WERI-Rb-1 (cell line): ENCODE measurements at regions not wholly inside any gene's neighbourhood (a gene's known extent, or its start where the extent isn't known, plus 50 kb on each side); places are given as distances from the start of the nearest gene placed in this dataset.

Experiments
- DNase-seq: peaks from one replicate; pipeline ENCODE4 v3.0.0-alpha.2; 2020
- H3K27ac ChIP-seq: fragments of 250-450 bp; sonication (Bioruptor Pico); 2 replicates; pipeline ENCODE4 v1.5.1; 2020; ENCODE audit warnings: mild to moderate bottlenecking, moderate library complexity
- H3K27me3 ChIP-seq: fragments of 250-450 bp; sonication (Bioruptor Pico); 2 replicates; pipeline ENCODE4 v1.5.1; 2021; ENCODE audit warnings: mild to moderate bottlenecking, low read depth, moderate library complexity; ENCODE audit not compliant: insufficient read depth, severe bottlenecking
- H3K36me3 ChIP-seq: fragments of 250-450 bp; sonication (Bioruptor Pico); 2 replicates; pipeline ENCODE4 v1.5.1; 2020; ENCODE audit warnings: mild to moderate bottlenecking, moderate library complexity
- H3K4me3 ChIP-seq: 2 replicates; pipeline ENCODE4 v1.5.1; 2011; ENCODE audit warnings: low read depth, mild to moderate bottlenecking, control low read depth, low read length
- H3K9me3 ChIP-seq: fragments of 250-450 bp; sonication (Bioruptor Pico); 2 replicates; pipeline ENCODE4 v1.5.1; 2021; ENCODE audit warnings: mild to moderate bottlenecking, moderate library complexity; ENCODE audit not compliant: severe bottlenecking
- CTCF ChIP-seq: IDR thresholded peaks from 2 replicates; pipeline ENCODE4 v1.5.1; 2011; ENCODE audit warnings: low read depth, mild to moderate bottlenecking, control low read depth, inconsistent platforms, low read length

- no peaks in the 10 kb centered on the region for H3K9me3 ChIP-seq
Observed at GRCh38 chr14:94897082-94897481, 127.2 kb upstream of the GSC start.

GRCh38 chr14:94893411-94894160 lies 123.7 kb upstream of the GSC start:
- TF ChIP-seq CTCF = no peak

More at GRCh38 chr14:94897082-94897481, 127.2 kb upstream of the GSC start:
- Histone ChIP-seq H3K27me3 (no peaks in the 10 kb centered on the region), H3K27ac (no peak overlapping the region), H3K36me3 (no peaks in the 10 kb centered on the region), H3K4me3 (no peak overlapping the region)
- no peak for DNase-seq
- no peak for TF ChIP-seq CTCF

GRCh38 chr14:94890785-94891184 lies 120.9 kb upstream of the GSC start:
- Histone ChIP-seq H3K9me3 (no peaks in the 10 kb centered on the region), H3K27me3 (no peaks in the 10 kb centered on the region), H3K36me3 (no peaks in the 10 kb centered on the region), H3K27ac (no peak overlapping the region), H3K4me3 (no peak overlapping the region)
- DNase-seq = no peak
- no peak for TF ChIP-seq CTCF

More at GRCh38 chr14:94893411-94894160, 123.7 kb upstream of the GSC start:
- Histone ChIP-seq H3K36me3 (no peaks in the 10 kb centered on the region), H3K27me3 (no peaks in the 10 kb centered on the region), H3K4me3 (peak overlapping the region; percentile 5; the same call in 1 of the 2 replicates), H3K27ac (peak overlapping the region; percentile 39; the same call in 1 of the 2 replicates), H3K9me3 (no peaks in the 10 kb centered on the region)
- DNase-seq = peak; percentile 36

- Histone ChIP-seq H3K27me3 (no peaks in the 10 kb centered on the region), H3K36me3 (no peaks in the 10 kb centered on the region), H3K9me3 (no peaks in the 10 kb centered on the region), H3K27ac (no peak overlapping the region), H3K4me3 (no peak overlapping the region)
- TF ChIP-seq CTCF = no peak
- DNase-seq = no peak
Observed at GRCh38 chr14:94889520-94890312, 119.8 kb upstream of the GSC start.

GRCh38 chr14:94888121-94888520 lies 118.2 kb upstream of the GSC start:
- H3K27me3 ChIP-seq = no peaks in the 10 kb centered on the region
- no peak for DNase-seq
- TF ChIP-seq CTCF = no peak

More at GRCh38 chr14:94888121-94888520, 118.2 kb upstream of the GSC start:
- H3K36me3 ChIP-seq = no peaks in the 10 kb centered on the region
- peak overlapping the region; percentile 47 for H3K27ac ChIP-seq
- no peaks in the 10 kb centered on the region for H3K9me3 ChIP-seq
- no peak overlapping the region for H3K4me3 ChIP-seq
